ENCODE measurements at regions not wholly inside any gene's neighbourhood (a gene's known extent, or its start where the extent isn't known, plus 50 kb on each side); places are given as distances from the start of the nearest gene placed in this dataset.

DNA sequence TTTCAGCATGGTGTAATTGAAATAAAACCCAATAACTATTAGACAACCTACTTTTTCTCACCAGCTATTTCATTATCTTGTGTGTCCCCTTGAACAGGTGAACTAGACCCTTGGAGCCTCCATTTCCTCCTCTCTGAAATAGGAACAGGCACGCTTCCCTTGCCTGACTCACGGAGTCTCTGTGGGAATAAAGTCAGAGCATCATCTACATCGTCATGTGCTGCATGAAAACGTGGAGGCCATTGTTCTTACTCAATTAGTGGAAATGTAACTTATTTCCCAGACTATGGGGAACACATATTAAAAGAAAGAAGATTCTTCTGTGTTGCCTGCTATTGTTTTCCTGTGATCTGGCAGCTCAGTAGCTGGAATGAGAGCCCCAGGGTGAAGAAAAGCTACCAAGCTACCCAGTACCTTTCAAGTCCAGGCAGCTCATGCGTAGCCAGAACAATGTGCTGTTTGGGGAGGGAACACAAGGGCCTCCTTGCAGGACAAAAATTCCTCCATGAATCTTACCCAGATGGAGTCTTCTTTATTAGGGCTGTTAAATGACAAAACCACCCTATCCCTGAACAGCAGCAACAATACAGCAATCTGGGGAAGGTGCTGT lies 59.8 kb downstream of the SOX11 start:
- DNase-seq: no peak

- DNase-seq: no peak
Observed at GRCh38 chr2:5756272-5756671, 64.1 kb downstream of the SOX11 start.

DNA sequence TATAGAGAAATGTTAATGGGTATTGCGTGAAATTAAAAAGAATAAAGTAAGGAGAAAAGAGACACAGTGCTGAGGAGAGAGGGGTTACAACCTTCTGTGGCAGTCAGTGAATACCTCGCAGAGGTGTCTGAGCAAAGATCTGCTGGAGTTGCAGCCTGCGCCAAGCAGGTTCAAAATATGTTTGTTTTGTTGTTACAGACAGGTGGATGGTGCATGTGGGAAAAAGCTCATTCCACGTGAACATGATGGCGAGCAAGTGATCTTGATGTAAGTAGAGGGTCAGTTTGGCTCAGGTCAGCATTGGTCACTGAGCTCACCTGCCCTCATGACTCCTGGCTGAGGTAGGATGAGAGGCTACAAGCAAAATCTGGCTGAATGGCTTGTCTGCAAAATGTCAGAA lies 66.2 kb downstream of the SOX11 start:
- DNase-seq: no peak

- no peak for DNase-seq
Observed at GRCh38 chr2:5759949-5760348, 67.8 kb downstream of the SOX11 start.

DNA sequence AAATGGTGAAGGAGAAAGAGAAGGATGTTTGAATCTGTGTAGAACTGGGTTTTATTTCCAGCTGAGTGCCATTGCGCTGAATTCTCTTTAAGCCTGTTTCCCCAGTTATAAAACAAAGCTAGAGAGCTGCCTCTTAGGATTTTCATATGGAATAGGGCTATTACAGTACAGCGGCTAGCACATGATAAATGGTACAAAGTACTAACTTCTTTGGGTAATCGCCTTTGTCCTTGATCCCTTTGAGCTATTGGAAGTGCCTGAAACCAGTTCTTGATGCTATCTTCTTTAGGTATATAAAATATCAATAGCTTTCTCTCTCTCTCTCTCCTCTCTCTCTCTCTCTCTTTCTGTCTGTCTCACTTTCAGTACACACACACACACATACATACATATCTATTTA lies 71.3 kb downstream of the SOX11 start:
- DNase-seq: no peak

GRCh38 chr2:5764041-5764440 lies 71.9 kb downstream of the SOX11 start:
- no peak for DNase-seq

GRCh38 chr2:5766056-5766455 lies 73.9 kb downstream of the SOX11 start:
- DNase-seq: no peak

GRCh38 chr2:5766561-5766960 lies 74.4 kb downstream of the SOX11 start:
- DNase-seq: no peak

GRCh38 chr2:5777131-5777535 lies 84.9 kb downstream of the SOX11 start:
- DNase-seq: no peak

- no peak for DNase-seq
Observed at GRCh38 chr2:5781679-5782078, 89.5 kb downstream of the SOX11 start.

DNA sequence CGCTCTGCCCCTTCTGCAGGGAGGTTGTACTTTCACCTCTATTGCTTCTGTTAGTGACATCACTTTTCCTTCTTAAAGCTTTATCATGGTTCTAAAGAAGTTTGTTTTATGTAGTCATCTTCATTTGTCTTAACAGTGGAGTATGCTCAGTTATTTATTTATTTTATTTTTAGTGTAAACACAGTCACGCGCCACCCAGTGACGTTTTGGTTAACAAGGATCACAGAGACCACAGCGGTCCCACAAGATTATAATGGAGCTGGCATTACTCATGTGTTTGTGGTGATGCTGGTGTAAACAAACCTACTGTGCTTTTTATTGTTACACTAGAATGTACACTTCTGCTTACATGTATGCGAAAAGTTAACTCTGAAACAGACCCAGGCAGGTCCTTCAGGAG lies 89.9 kb downstream of the SOX11 start:
- no peak for DNase-seq

DNA sequence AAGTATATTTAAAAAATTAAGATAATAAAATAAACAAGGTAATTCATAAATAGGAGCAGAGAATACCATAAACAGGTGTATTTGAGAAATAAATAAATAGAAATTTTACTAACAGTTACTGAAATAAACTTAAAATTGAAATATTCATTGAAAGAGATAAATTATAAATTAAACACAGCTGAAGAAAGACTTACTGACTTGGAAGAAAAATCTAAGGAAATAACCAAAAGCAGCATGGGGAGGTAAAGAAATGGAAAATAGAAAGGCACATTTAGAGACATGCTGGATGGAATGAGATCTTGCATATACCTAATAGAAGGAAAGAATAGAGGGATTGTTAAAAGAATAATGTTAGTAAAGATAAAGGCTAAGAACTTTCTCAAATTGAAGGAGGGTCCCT lies 96.3 kb downstream of the SOX11 start:
- DNase-seq: no peak

- no peak for DNase-seq
Observed at GRCh38 chr2:5791371-5791770, 99.2 kb downstream of the SOX11 start.

DNA sequence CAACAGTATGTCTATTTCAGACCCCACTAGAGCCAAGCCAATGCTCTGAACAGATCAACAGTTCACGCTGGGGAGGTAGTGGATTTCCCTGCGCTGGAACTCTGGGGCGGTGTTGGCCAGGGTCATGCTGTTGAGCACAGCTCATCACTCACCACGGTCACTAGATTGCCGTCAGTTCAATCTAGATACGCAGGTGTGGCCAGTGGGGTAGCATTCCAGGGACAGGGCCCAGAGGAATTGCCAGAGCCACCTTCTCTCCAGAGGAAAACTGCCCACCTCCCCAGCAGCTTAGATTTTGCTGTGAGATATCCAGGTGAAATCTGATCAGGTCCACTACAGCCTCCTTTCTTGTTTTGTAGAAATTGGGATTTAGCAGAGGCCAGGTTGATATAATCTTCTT lies 101.8 kb downstream of the SOX11 start:
- DNase-seq: no peak

DNA sequence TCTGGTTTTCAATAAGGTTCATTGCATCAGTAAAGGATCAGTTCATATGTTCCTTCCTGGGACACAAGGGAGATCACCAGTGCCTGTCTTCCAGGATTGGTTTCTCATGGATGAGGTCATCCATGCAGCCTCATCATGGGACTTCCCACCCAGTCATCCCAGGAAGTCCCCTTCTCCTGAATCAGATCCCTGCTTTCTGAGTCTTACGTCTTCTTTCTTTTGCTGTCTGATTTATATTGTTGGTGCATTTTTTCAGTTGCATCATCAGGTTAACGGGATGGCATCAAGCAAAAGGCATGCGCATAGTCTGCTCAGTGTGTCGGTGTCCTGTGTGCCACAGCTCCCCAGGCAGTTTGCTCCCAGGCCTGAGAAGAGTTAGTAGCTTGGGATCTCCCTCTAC lies 105.9 kb downstream of the SOX11 start:
- DNase-seq: no peak

GRCh38 chr2:5799348-5799747 lies 107.2 kb downstream of the SOX11 start:
- no peak for DNase-seq

- DNase-seq: no peak
Observed at GRCh38 chr2:5803547-5803946, 111.4 kb downstream of the SOX11 start.

GRCh38 chr2:5818961-5819600 lies 126.9 kb downstream of the SOX11 start:
- DNase-seq: no peak

DNA sequence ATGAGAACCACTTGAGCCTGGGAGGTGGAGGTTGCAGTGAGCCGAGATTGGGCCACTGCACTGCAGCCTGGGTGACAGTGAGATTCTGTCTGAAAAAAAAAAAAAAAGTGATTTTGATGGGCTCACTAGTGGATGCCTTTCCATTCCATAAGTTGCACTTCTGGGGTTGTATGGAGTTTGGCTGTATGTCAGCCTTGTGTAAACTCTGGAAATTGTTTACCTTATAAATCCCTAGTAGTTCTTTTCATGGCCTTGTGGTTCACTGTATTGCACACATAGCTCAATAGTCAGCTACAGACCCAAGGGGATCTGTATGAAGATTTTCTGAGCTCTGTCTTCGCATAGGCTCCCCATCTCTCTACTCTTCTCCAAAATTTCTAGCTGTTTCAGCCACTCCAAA lies 131.9 kb downstream of the SOX11 start:
- no peak for DNase-seq

DNA sequence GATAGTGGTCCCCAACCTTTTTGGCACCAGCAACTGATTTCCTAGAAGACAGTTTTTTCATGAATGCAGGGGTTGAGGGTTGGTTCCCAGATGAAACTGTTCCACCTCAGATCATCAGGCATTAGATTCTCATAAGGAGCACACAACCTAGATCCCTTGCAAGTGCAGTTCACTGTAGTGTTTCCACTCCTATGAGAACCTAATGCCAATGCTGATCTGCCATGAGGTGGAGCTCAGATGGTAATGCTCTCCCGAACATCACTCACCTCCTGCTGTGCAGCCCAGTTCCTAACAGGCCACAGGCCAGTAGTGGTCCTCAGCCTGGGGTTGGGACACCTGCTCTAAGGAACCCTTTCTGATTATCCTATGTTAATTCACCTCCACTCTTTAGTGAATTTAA lies 133.5 kb downstream of the SOX11 start:
- DNase-seq: no peak

DNA sequence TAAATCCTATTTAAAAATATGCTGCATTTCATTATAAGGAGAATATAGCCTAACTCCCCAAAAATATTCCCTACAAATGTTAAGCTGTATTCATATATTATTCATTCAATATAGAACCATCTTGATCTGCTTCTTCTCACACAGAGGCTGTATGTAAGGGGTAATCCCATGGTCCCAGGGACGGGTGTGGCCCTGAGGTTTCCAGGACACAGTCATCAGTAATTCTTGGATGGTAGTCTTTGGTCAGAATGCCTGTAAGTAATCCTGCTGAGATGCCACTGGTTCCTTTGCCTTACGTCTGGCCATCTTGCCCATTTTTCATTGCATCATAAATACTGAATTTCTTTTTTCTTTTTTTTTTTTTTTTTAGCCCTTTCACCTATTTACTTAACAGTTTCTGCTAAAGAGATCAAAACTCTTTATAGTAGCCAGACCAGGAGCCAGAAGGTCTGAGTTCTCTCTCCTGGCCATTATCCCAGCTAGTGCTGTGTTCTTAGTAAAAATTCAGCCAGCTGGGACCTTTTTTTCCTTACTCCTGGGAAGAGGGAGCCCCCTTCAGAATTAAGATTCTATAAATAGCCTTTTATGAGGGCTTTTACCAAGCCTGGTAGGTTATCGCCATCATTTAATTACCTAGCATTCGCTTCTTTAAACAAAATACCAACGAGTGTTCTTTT lies 134.9 kb downstream of the SOX11 start:
- no peak for DNase-seq

- DNase-seq: no peak
Observed at GRCh38 chr2:5834501-5834900, 142.3 kb downstream of the SOX11 start.

DNA sequence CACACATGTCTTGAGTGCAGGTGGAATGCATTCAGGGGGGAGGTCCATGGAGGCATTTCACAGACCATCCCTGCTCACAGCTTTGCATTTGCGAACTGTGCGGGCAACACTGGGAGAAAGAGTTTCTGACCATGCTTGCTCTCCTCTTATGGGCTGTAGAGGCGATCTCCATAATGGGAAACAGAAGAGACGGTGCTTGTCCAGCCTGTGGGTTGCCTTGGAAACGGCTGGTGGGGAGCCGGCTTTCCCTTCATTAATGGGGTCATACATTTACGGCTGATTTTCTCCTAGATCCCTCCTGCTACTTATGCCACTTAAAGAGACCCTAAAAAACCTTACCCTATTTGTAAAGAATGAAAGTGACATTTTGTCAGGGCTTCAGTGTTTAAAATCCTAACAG lies 147.4 kb downstream of the SOX11 start:
- DNase-seq: peak; percentile 37

GRCh38 chr2:5841126-5841525 lies 148.9 kb downstream of the SOX11 start:
- no peak for DNase-seq

GRCh38 chr2:5842326-5842725 lies 150.1 kb downstream of the SOX11 start:
- no peak for DNase-seq

Data from NCI-H1092 (cell line).